SK-N-MC (cell line): ENCODE measurements at regions not wholly inside any gene's neighbourhood (a gene's known extent, or its start where the extent isn't known, plus 50 kb on each side); places are given as distances from the start of the nearest gene placed in this dataset.

Source experiments
- DNase-seq: peaks from one replicate; pipeline ENCODE4 v3.0.0-alpha.2; 2011; ENCODE audit warnings: low read depth, low spot score
- H3K27ac ChIP-seq: fragments of 200-600 bp; sonication (generic); 2 replicates; pipeline ENCODE4 v1.5.1; 2016; ENCODE audit warnings: mixed run types
- H3K36me3 ChIP-seq: fragments of 200-600 bp; sonication (generic); 2 replicates; pipeline ENCODE4 v1.6.1; 2017; ENCODE audit warnings: antibody characterized with exemption, low read length, mixed read lengths; ENCODE audit not compliant: insufficient read depth
- H3K4me3 ChIP-seq: fragments of 200-600 bp; sonication (generic); 2 replicates; pipeline ENCODE4 v1.5.1; 2016
- H3K9ac ChIP-seq: fragments of 200-600 bp; sonication (generic); 2 replicates; pipeline ENCODE4 v1.8.0; 2017; ENCODE audit warnings: mixed run types, mixed read lengths; ENCODE audit not compliant: insufficient read length
- H3K9me3 ChIP-seq: fragments of 200-600 bp; sonication (generic); 2 replicates; pipeline ENCODE4 v1.6.1; 2017; ENCODE audit warnings: low read depth, mild to moderate bottlenecking, antibody characterized with exemption, low read length, moderate library complexity, mixed read lengths
- EZH2 ChIP-seq: fragments of 200-600 bp; sonication (generic); IDR thresholded peaks from one replicate; pipeline ENCODE4 v1.6.1; 2017; ENCODE audit warnings: antibody characterized with exemption
- FOXP2 ChIP-seq: optimal IDR thresholded peaks from 2 replicates; pipeline ENCODE3; 2011; ENCODE audit warnings: mild to moderate bottlenecking, moderate library complexity; ENCODE audit not compliant: insufficient read depth; ENCODE audit errors: extremely low read length, control extremely low read depth
- POLR2AphosphoS5 ChIP-seq: IDR thresholded peaks from 2 replicates; pipeline ENCODE4 v1.6.1; 2012; ENCODE audit warnings: mild to moderate bottlenecking, low read depth, low read length, borderline replicate concordance

DNA sequence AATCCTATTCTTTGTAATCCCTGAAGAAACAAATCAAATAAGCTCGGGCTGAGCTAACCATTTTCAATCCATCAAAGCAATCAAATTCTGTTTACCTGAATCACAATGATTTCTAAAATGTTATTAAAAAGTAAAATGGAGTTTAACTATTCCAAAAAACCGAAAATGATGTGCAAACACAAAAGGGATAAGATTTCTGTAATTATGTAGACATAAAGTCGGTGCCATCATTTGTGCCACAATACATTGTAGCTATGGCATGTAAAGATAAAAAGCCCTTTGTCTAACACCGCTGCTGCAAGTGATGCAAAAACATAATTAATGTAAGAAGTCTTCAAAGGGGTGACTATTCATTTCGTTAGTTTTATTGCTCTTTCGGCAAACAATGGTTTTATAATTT is 125.1 kb upstream of the FAM204A start:
- H3K36me3 ChIP-seq: no peaks in the 10 kb centered on the region
- TF ChIP-seq FOXP2 (no peak), EZH2 (no peak), POLR2AphosphoS5 (no peak)
- H3K27ac ChIP-seq: no peak overlapping the region
- no peak for DNase-seq
- H3K4me3 ChIP-seq: no peak overlapping the region
- H3K9ac ChIP-seq: no peak overlapping the region
- no peaks in the 10 kb centered on the region for H3K9me3 ChIP-seq

DNA sequence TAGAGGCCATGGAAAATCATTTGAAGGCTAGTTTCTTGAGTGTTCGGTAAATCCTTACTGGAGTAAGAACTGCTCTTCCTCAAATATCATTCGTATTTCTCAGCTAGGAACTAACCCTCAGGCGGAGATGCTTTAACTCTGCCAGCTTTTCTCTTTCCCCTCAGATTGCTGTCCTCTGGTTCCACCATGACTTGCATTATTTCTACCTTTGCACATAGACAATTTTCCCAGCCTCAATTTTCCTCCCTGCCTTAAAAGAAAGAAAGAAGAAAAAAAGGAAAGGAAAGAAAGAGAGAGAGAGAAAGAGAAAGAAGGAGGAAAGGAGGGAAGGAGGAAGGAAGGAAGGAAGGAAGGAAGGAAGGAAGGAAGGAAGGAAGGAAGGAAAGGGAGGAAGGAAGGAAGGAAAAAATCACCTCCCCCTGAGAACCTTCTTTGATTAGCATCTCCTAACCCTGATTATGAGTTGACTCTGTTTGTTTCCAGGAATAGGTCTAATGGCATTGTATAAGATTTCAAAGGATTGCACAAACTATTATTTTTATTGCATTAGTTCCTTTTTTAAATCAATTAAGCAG is 123.3 kb upstream of the FAM204A start:
- Histone ChIP-seq H3K36me3 (no peaks in the 10 kb centered on the region), H3K4me3 (no peak overlapping the region), H3K9ac (no peak overlapping the region), H3K9me3 (no peaks in the 10 kb centered on the region), H3K27ac (peak overlapping the region; percentile 96)
- peak; percentile 35; the same call in 1 of the 2 replicates for TF ChIP-seq POLR2AphosphoS5
- no peak for TF ChIP-seq FOXP2
- DNase-seq: peak; percentile 72

DNA sequence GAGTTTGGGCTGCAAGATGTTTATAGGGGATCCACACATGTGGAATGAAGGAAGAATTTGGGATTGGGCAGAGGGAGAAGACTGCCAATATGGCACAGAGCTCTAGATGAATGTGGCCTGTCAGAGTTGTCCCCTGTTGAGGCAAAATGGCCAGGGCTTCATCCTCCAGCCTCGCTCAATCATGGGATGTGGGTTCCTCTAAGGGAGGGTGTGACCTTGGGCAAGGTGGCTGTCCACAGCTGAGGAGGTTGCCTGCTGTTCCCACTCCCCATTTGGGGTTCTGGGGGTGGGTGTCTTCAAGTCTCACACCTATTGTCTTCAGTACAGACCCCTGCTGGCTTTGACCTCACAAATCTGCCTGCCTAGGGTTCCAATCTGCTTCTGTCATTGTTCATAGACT is 121.6 kb upstream of the FAM204A start:
- Histone ChIP-seq H3K36me3 (no peaks in the 10 kb centered on the region), H3K9me3 (no peaks in the 10 kb centered on the region), H3K9ac (no peak overlapping the region), H3K4me3 (no peak overlapping the region), H3K27ac (no peak overlapping the region)
- no peak for DNase-seq
- TF ChIP-seq POLR2AphosphoS5: no peak
- TF ChIP-seq FOXP2: no peak
- no peak for TF ChIP-seq EZH2

DNA sequence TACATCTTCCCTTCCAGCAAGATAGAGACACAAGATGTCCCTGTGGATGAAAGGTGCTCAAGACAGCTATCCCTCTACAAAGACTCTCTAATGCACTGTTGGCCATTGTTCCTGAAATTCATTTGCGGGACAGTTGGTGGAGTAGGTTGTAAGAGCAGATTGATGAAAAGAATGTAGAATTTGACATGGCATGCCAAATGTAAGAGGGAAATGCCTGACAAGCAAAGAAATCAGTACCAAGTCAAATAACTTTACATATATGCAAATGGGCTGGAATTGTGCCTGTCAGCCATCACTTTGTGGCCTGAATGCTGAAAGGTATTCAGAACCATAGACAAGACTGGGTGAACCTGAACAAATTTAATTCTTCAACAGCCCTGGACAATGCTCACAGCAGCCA is 120.3 kb upstream of the FAM204A start:
- Histone ChIP-seq H3K27ac (no peak overlapping the region), H3K9ac (no peak overlapping the region), H3K9me3 (no peaks in the 10 kb centered on the region), H3K4me3 (no peak overlapping the region), H3K36me3 (no peaks in the 10 kb centered on the region)
- TF ChIP-seq FOXP2 (no peak), POLR2AphosphoS5 (no peak), EZH2 (no peak)
- no peak for DNase-seq

DNA sequence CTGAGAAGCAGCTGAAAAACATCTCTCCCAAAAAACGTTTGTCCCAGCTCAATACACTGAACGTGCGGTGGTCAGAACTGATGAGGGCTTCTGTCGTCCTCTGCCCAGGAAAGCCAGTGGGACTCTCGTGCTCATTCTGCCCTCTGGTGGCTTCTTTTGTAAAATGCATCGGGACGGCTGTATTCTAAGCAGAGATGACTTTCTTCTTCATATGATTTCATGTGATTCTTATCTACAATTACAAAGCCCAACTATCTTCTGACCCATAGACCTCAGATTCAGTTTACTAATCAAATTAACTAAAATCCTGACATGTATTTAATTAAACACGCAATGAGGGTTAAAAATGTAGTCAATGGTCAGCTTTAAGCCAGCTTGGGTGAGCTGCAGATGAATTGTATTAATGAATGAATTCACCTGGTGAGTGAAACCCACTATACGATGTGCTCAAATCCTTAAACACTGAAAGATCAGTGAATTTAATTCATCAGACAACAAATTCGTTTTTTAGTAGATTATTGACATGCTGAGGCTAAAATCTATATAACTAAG is 117.6 kb upstream of the FAM204A start:
- H3K4me3 ChIP-seq: no peak overlapping the region
- TF ChIP-seq POLR2AphosphoS5: no peak
- no peaks in the 10 kb centered on the region for H3K36me3 ChIP-seq
- H3K27ac ChIP-seq: no peak overlapping the region
- H3K9ac ChIP-seq: no peak overlapping the region
- no peaks in the 10 kb centered on the region for H3K9me3 ChIP-seq
- DNase-seq: no peak

DNA sequence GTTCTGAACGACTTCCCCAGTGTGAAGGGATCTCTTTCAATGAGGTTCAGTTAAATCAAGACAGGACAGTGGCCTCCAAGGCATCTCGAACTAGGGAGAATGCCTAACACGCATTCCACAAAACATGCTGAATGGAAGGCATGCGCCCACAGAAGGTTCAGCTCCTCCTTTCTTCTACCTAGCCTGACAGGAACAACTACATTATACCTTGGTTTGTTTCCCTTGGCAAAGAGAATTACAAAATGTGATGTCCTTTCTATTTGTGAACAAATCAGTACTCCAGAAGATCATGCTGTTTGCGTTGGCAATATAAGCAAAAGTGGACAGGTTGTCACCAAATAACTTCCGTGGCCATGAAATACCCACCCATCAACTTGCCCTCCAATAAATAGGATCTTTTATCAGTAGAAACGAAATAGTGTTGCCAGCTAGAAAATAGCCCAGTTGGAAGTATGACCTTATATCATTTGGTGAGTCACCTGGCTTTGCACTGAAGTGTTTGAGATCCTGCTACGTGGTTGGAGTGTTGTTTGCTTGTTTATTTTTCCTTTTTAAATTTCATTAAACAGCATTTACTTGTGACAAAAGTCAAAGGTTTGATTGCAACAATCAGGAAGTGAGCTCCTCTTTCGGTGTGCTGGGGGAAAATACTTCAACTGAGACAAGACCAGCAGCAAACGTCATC is 117.0 kb upstream of the FAM204A start:
- no peak overlapping the region for H3K9ac ChIP-seq
- H3K4me3 ChIP-seq: no peak overlapping the region
- H3K36me3 ChIP-seq: no peaks in the 10 kb centered on the region
- no peak for TF ChIP-seq EZH2
- no peak for TF ChIP-seq FOXP2
- no peak for TF ChIP-seq POLR2AphosphoS5
- H3K9me3 ChIP-seq: no peaks in the 10 kb centered on the region
- no peak overlapping the region for H3K27ac ChIP-seq
- no peak for DNase-seq

DNA sequence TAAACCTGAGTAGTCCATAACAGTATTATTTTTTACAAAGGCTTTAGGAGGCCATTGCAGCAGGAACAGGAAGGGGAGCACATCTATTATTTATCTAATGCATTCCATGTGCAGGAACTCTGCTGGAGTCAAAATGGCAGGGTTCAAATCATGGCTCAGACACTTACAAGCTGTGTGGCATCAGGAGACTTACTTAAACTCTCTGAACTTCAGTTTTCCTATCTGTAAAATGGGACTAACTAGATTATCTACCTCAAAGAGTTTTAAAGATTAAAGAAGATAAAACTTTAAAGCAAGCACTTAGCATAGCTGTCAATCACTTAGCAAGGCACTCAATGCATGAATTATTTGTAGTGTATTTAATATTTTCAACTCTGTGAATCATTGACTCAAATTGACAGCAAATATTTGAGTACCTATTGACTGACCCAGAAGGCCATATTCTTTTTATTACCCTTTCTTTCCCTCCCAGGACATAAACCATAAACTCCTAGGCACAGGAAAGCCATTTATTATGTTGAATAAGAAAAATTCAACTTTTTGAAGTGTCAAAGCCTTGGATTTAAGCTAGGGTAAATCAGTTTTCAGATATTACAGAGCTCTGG is 115.8 kb upstream of the FAM204A start:
- Histone ChIP-seq H3K27ac (no peak overlapping the region), H3K9ac (no peak overlapping the region), H3K36me3 (no peaks in the 10 kb centered on the region), H3K9me3 (no peaks in the 10 kb centered on the region), H3K4me3 (no peak overlapping the region)
- no peak for DNase-seq
- TF ChIP-seq FOXP2 (no peak), POLR2AphosphoS5 (no peak), EZH2 (no peak)

DNA sequence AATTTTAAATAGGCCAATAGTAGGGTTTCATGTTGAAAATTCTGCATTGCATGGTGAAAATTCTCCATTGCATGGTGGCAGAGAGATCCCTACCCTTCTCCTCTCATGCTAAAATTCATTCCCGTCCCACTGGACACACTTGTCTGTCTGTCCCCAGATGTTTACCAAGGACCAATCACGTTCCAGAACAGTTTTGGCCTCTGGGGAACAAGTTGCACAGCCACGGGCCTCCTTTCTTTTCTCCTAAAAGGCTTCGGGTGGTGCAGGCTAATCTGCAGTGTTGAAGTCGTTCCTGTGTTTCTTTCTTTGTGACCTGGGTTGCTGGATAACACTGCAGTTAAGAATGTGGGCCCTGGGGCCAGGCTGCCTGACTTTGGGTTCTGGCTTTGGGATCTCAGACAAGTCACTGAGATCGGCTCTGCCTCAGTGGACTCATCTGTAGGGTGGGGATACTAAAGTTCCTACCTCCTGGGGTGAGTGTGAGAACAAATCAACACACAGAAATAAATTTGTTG is 113.1 kb upstream of the FAM204A start:
- Histone ChIP-seq H3K36me3 (no peaks in the 10 kb centered on the region), H3K27ac (no peak overlapping the region), H3K9ac (no peak overlapping the region), H3K9me3 (no peaks in the 10 kb centered on the region), H3K4me3 (no peak overlapping the region)
- no peak for DNase-seq
- TF ChIP-seq EZH2 (no peak), POLR2AphosphoS5 (no peak), FOXP2 (no peak)

DNA sequence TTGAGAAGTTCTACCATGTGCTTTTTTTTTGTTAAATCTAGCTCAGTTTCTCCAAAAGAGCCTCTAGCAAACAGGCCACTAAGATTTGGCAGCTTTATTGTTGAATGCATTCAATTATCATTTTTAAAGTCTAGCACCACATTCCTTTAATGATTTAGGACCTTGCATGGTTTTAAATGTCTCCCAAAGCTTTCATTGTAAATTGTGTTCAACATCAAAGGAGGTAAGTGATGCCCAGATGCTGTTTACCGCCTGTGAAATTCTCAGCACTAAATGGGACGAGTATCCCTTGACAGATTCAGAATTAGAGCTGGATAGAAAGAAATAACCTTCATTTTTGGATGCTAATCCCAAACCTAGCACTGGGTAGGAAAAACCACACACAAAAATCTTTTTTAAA is 112.1 kb upstream of the FAM204A start:
- Histone ChIP-seq H3K9ac (no peak overlapping the region), H3K4me3 (no peak overlapping the region), H3K27ac (no peak overlapping the region), H3K9me3 (no peaks in the 10 kb centered on the region), H3K36me3 (no peaks in the 10 kb centered on the region)
- no peak for DNase-seq
- no peak for TF ChIP-seq FOXP2
- TF ChIP-seq POLR2AphosphoS5: no peak
- TF ChIP-seq EZH2: no peak
